IgD-negative memory B cell (primary cell): ENCODE measurements at regions not wholly inside any gene's neighbourhood (a gene's known extent, or its start where the extent isn't known, plus 50 kb on each side); places are given as distances from the start of the nearest gene placed in this dataset.
A peak's percentile ranks its signal among the peaks of the same experiment; 100 is the strongest.
"Not testable (repeated sequence)": the region's sequence is repeated elsewhere in the genome, so short reads cannot be mapped to it uniquely, and the experiment has no call there.

Source experiments
- H3K27ac Mint-ChIP-seq, 3 donors: one replicate each; pipeline ENCODE4 v1.8.0; 2020 to 2022; ENCODE audit warnings: mild to moderate bottlenecking in 3 of 3, mixed read lengths in 3 of 3, moderate library complexity in 1 of 3
- H3K27me3 Mint-ChIP-seq: one replicate; pipeline ENCODE4 v1.8.0; 2021; ENCODE audit warnings: mixed read lengths
- H3K36me3 Mint-ChIP-seq: one replicate; pipeline ENCODE4 v1.8.0; 2020; ENCODE audit warnings: mild to moderate bottlenecking, mixed read lengths
- H3K4me1 Mint-ChIP-seq, 3 donors: one replicate each; pipeline ENCODE4 v1.8.0; 2020 to 2022; ENCODE audit warnings: mixed read lengths in 3 of 3, mild to moderate bottlenecking in 1 of 3
- H3K4me3 Mint-ChIP-seq, 4 donors: one replicate each; pipeline ENCODE4 v1.8.0; 2020 to 2022; ENCODE audit warnings: mild to moderate bottlenecking in 4 of 4, mixed read lengths in 4 of 4, moderate library complexity in 3 of 4
- H3K9me3 Mint-ChIP-seq, 3 donors: one replicate each; pipeline ENCODE4 v1.8.0; 2020 to 2021; ENCODE audit warnings: mixed read lengths in 3 of 3, mild to moderate bottlenecking in 1 of 3

DNA sequence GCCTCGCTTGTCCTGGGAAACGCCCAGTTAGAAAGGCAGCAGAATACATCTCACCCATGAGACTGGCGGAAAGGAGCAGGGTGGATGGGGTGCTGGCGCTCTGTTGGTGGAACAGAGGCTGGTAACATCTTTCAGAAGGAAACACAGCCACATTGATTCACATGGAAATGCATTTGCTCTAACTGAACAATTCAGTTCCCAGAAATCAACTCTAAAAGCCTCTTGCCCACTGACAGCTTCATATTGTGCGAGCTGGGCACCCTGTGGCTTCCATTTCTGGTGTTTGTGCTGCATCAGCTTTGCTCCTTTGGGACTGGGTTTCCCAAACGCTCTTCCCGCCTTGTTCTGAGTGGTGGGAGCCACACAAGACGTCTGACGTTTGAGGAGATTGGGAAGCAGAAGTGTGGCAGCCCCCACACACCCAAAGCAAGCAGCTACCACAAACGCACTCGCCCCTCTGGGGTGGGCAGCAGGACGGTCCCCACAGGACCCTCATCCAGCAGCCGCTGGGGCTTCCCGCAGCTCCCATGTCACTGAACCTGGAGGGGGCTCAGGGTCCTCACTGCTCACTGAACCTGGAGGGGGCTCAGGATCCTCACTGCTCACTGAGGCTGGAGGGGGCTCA, 229.5 kb downstream of the ERMARD start:
- peaks cover 5% of the 10 kb centered on the region for H3K27me3 Mint-ChIP-seq
- no peak overlapping the region for H3K4me3 Mint-ChIP-seq
- no peaks in the 10 kb centered on the region for H3K4me1 Mint-ChIP-seq
- H3K27ac Mint-ChIP-seq: no peak overlapping the region
- no peaks in the 10 kb centered on the region for H3K9me3 Mint-ChIP-seq
- no peaks in the 10 kb centered on the region for H3K36me3 Mint-ChIP-seq

DNA sequence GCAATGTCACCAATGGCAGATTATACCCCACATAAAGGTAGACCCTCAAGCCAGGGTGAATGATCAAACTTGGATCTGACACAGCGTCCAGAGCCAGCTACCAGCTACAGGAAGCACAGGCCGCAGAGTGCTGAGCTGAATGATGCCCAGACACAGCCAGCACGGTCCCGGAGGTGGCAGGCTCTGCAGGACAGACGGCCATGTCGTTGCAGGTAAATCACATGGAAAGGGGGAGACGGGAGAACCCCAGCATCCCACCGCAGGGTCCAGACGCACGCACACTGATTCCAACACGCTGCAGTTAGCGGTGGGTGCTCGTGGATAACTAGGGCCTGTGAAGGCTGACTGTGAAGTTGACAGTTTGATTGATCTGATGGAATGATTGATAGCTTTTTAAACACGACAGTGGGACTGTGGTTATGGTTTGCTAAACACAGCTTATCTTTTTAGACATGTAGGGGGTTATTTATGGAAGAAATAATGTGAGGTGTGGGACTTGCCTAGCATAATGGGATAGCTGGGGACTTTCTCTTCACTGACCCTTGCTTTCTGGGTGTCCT, 228.5 kb downstream of the ERMARD start:
- Mint-ChIP-seq H3K27ac (no peak overlapping the region), H3K4me3 (no peak overlapping the region), H3K9me3 (no peaks in the 10 kb centered on the region), H3K36me3 (no peaks in the 10 kb centered on the region), H3K27me3 (peaks cover 5% of the 10 kb centered on the region), H3K4me1 (no peaks in the 10 kb centered on the region)

DNA sequence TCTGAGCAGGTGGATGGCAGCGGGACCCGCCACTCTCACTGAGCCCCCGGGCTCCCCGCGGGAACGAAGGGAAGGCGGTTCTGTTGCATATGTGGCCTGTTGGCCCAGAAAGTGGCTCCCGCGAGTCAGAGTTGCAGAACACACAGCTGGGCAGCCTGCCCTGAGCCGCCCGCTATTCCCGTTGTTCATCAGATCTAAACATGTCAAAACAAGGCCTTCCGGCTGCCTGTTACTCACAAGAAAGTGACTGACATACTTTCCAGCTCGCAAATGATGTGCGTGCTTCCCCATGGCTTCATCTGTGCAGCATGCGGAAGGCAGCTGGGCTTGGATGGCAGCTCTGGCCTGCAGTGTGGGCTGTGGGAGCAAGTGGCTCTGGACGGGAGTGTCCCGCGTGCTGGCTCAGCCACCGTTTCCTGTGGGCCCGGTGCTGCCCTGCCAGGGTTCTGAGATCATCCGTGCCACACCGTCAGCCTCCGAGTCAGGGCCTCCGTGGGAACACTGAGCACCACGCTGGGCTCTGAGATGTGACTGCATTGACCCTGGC, 227.3 kb downstream of the ERMARD start:
- Mint-ChIP-seq H3K27me3 (peaks cover 5% of the 10 kb centered on the region), H3K9me3 (no peaks in the 10 kb centered on the region), H3K4me1 (no peaks in the 10 kb centered on the region), H3K4me3 (no peak overlapping the region), H3K36me3 (no peaks in the 10 kb centered on the region), H3K27ac (no peak overlapping the region)

- Mint-ChIP-seq H3K27ac (peak overlapping the region in 1 of 3 donors; percentile 69), H3K9me3 (no peaks in the 10 kb centered on the region), H3K27me3 (peaks cover 6% of the 10 kb centered on the region), H3K4me1 (no peaks in the 10 kb centered on the region), H3K4me3 (no peak overlapping the region), H3K36me3 (no peaks in the 10 kb centered on the region)
Observed at GRCh38 chr6:169977434-169978265, 226.2 kb downstream of the ERMARD start.

GRCh38 chr6:169976301-169977081, 225.1 kb downstream of the ERMARD start:
- no peak overlapping the region for H3K4me3 Mint-ChIP-seq

GRCh38 chr6:169975701-169976100, 224.3 kb downstream of the ERMARD start:
- Mint-ChIP-seq H3K9me3 (no peaks in the 10 kb centered on the region), H3K4me1 (no peaks in the 10 kb centered on the region), H3K36me3 (no peaks in the 10 kb centered on the region), H3K4me3 (no peak overlapping the region), H3K27me3 (peaks cover 4% of the 10 kb centered on the region), H3K27ac (no peak overlapping the region)

More at GRCh38 chr6:169976301-169977081, 225.1 kb downstream of the ERMARD start:
- H3K27ac Mint-ChIP-seq: no peak overlapping the region
- no peaks in the 10 kb centered on the region for H3K4me1 Mint-ChIP-seq
- peaks cover 4% of the 10 kb centered on the region for H3K27me3 Mint-ChIP-seq
- no peaks in the 10 kb centered on the region for H3K9me3 Mint-ChIP-seq
- no peaks in the 10 kb centered on the region for H3K36me3 Mint-ChIP-seq

DNA sequence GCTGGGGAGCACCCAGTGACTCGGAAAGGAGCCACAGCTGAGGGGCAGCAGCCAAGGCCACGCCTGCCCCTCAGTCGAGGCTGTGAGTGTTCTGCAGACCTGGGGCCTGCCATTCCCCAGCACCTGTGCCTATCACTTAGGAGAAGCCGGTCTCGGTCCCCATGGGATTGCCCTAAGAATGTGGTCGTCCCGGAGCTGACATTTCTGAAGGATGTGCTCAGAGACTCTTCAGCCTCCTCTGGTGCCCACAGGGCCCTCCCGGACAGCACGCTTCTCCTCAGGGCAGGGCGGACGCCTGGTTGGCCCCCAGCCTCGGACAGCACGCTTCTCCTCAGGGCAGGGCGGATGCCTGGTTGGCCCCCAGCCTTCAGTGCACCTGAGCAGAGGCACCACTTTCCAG, 223.9 kb downstream of the ERMARD start:
- no peak overlapping the region for H3K27ac Mint-ChIP-seq
- peaks cover 4% of the 10 kb centered on the region for H3K27me3 Mint-ChIP-seq
- H3K9me3 Mint-ChIP-seq: no peaks in the 10 kb centered on the region
- no peaks in the 10 kb centered on the region for H3K36me3 Mint-ChIP-seq
- no peak overlapping the region for H3K4me3 Mint-ChIP-seq
- H3K4me1 Mint-ChIP-seq: no peaks in the 10 kb centered on the region

DNA sequence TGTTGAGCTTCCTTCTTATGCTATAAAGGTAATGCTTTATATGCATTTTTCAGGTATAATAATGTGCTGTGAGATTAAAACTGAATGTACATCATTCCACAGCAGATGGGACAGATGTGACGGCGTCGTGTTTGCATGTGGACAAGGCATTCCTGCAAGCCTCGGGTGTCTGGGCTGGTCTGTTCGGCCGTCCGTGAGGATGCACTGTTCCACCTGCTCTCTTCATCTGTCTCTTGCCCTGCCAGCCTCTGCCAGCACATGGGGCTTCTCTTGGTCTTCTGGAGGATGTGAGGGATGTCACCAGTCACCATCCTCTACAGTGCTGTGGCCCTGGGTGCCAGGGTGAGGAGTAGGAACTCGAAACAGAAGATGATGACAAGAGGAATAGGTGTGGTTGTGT, 223.2 kb downstream of the ERMARD start:
- Mint-ChIP-seq H3K4me1 (no peaks in the 10 kb centered on the region), H3K27ac (no peak overlapping the region)

GRCh38 chr6:169973588-169974467, 222.4 kb downstream of the ERMARD start:
- H3K27ac Mint-ChIP-seq, H3K36me3 Mint-ChIP-seq, H3K9me3 Mint-ChIP-seq, H3K4me1 Mint-ChIP-seq, H3K27me3 Mint-ChIP-seq, H3K4me3 Mint-ChIP-seq: not testable (repeated sequence)

More for the DNA sequence above, 223.2 kb downstream of the ERMARD start:
- H3K4me3 Mint-ChIP-seq: no peak overlapping the region
- peaks cover 4% of the 10 kb centered on the region for H3K27me3 Mint-ChIP-seq
- no peaks in the 10 kb centered on the region for H3K36me3 Mint-ChIP-seq
- H3K9me3 Mint-ChIP-seq: no peaks in the 10 kb centered on the region

- Mint-ChIP-seq H3K4me1 (peaks cover 0 to under 1% (median 0%) of the 10 kb centered on the region in 3 donors), H3K4me3 (no peak overlapping the region), H3K27ac (no peak overlapping the region), H3K9me3 (no peaks in the 10 kb centered on the region), H3K27me3 (peaks cover 4% of the 10 kb centered on the region), H3K36me3 (no peaks in the 10 kb centered on the region)
Observed at GRCh38 chr6:169972736-169973135, 221.3 kb downstream of the ERMARD start.

GRCh38 chr6:169972101-169972651, 220.8 kb downstream of the ERMARD start:
- no peak overlapping the region for H3K4me3 Mint-ChIP-seq
- H3K27ac Mint-ChIP-seq: no peak overlapping the region
- H3K9me3 Mint-ChIP-seq: no peaks in the 10 kb centered on the region
- no peaks in the 10 kb centered on the region for H3K36me3 Mint-ChIP-seq
- peaks cover 0 to 4% (median 0%) of the 10 kb centered on the region in 3 donors for H3K4me1 Mint-ChIP-seq
- peaks cover 4% of the 10 kb centered on the region for H3K27me3 Mint-ChIP-seq

- Mint-ChIP-seq H3K4me1 (peaks cover 0 to 7% (median 0%) of the 10 kb centered on the region in 3 donors), H3K27ac (no peak overlapping the region), H3K9me3 (no peaks in the 10 kb centered on the region), H3K36me3 (no peaks in the 10 kb centered on the region), H3K4me3 (no peak overlapping the region), H3K27me3 (peaks cover 1% of the 10 kb centered on the region)
Observed at GRCh38 chr6:169971081-169971861, 219.8 kb downstream of the ERMARD start.

- H3K4me3 Mint-ChIP-seq: no peak overlapping the region
- no peak overlapping the region for H3K27ac Mint-ChIP-seq
- H3K36me3 Mint-ChIP-seq: no peaks in the 10 kb centered on the region
- no peaks in the 10 kb centered on the region for H3K9me3 Mint-ChIP-seq
- H3K27me3 Mint-ChIP-seq: peaks cover 4% of the 10 kb centered on the region
- H3K4me1 Mint-ChIP-seq: peaks cover 0 to 11% (median 0%) of the 10 kb centered on the region in 3 donors
Observed at GRCh38 chr6:169970306-169970988, 219.0 kb downstream of the ERMARD start.
